ENCODE measurements at regions not wholly inside any gene's neighbourhood (a gene's known extent, or its start where the extent isn't known, plus 50 kb on each side); places are given as distances from the start of the nearest gene placed in this dataset.

GRCh38 chr9:1882711-1883403 lies 132.3 kb upstream of the SMARCA2 start:
- no peak for TF ChIP-seq CTCF (IDR thresholded peaks at IDR 0.05; ENCODE audit: extremely low read depth in 1 of 2, insufficient read depth in 1 of 2, low read depth in 1 of 2, low read length in 2 of 2)
- no peak for TF ChIP-seq POLR2AphosphoS5 (IDR thresholded peaks at IDR 0.05; ENCODE audit: insufficient read depth, low read depth, low read length)
- TF ChIP-seq POLR2A (IDR thresholded peaks at IDR 0.05; ENCODE audit: low read depth, low read length), result no peak
- TF ChIP-seq MYC (IDR thresholded peaks at IDR 0.05; ENCODE audit: low read depth, low read length), result no peak
- TF ChIP-seq JUN (IDR thresholded peaks at IDR 0.05; ENCODE audit: borderline replicate concordance, insufficient read depth, insufficient read length, low read depth), result no peak
- no peak for TF ChIP-seq MAX (IDR thresholded peaks at IDR 0.05; ENCODE audit: insufficient read depth, insufficient read length)

Measured in endothelial cell of umbilical vein (primary cell).